ENCODE measurements at regions not wholly inside any gene's neighbourhood (a gene's known extent, or its start where the extent isn't known, plus 50 kb on each side); places are given as distances from the start of the nearest gene placed in this dataset.

DNA sequence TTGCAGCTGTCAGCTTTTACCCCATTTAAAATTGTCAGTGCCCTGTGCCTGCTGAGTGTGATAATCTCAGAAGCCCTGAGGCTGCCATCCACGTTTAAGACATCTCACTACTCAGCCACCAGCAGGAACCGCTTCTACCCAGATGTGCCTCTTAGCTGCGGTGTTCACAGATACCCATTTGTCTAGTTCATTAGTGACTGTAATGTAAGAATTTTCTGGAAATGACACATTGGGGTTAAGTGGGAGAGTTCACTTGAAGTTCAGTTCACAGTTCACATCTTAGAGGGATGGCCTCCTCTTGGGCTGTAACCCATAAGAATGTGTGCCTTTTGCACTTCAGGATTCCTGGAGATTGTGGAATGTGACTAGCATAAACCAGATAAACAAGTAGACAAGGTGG lies 477.7 kb downstream of the BTBD3 start:
- in situ Hi-C loops (cut with MboI; ENCODE audit: low sequenced_read_pairs in 4 of 4): no loop called here
- no peak for ATAC-seq
- H3K9me3 ChIP-seq: no peaks in the 10 kb centered on the region
- no peaks in the 10 kb centered on the region for H3K36me3 ChIP-seq
- TF ChIP-seq POLR2A (IDR thresholded peaks at IDR 0.05): no peak
- TF ChIP-seq, protein P1, sequence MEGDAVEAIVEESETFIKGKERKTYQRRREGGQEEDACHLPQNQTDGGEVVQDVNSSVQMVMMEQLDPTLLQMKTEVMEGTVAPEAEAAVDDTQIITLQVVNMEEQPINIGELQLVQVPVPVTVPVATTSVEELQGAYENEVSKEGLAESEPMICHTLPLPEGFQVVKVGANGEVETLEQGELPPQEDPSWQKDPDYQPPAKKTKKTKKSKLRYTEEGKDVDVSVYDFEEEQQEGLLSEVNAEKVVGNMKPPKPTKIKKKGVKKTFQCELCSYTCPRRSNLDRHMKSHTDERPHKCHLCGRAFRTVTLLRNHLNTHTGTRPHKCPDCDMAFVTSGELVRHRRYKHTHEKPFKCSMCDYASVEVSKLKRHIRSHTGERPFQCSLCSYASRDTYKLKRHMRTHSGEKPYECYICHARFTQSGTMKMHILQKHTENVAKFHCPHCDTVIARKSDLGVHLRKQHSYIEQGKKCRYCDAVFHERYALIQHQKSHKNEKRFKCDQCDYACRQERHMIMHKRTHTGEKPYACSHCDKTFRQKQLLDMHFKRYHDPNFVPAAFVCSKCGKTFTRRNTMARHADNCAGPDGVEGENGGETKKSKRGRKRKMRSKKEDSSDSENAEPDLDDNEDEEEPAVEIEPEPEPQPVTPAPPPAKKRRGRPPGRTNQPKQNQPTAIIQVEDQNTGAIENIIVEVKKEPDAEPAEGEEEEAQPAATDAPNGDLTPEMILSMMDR (IDR thresholded peaks at IDR 0.05 in 4 of 5, conservative IDR thresholded peaks at IDR 0.05 in 1 of 5): no peak
- H3K4me3 ChIP-seq: no peak overlapping the region
- no peaks in the 10 kb centered on the region for H3K4me1 ChIP-seq
- H3K27ac ChIP-seq: no peak overlapping the region
- DNase-seq: no peak
- intact Hi-C loops (cut with DNase I; ENCODE audit: low total_unique reads): no loop called here
- no peaks in the 10 kb centered on the region for H3K27me3 ChIP-seq

DNA sequence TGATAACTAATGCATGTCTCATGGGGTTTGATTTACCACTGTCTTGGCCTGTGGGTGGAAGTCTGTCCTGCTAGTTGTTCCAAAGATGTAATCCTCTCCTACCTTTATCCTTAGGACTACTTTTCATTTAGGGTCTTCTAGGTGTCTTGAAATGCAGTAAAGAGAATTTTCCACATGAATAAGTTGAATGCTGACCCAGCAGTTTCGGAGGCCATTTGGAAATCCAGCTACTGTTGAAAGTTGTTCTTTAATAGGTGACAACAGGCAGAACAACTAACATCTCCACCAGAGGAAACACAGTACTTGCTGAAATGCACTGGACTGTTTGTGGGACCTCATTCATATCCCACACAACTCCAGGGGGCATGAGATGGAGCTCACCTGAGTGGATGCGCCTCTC lies 478.1 kb downstream of the BTBD3 start:
- Histone ChIP-seq H3K9me3 (no peaks in the 10 kb centered on the region), H3K27ac (no peak overlapping the region), H3K4me1 (no peaks in the 10 kb centered on the region), H3K27me3 (no peaks in the 10 kb centered on the region), H3K4me3 (no peak overlapping the region), H3K36me3 (no peaks in the 10 kb centered on the region)
- no peak for TF ChIP-seq POLR2A (IDR thresholded peaks at IDR 0.05)
- TF ChIP-seq, protein P1 (IDR thresholded peaks at IDR 0.05 in 4 of 5, conservative IDR thresholded peaks at IDR 0.05 in 1 of 5): no peak
- no peak for ATAC-seq
- in situ Hi-C loops (cut with MboI; ENCODE audit: low sequenced_read_pairs in 4 of 4) (no loop called here), intact Hi-C loops (cut with DNase I; ENCODE audit: low total_unique reads) (no loop called here)
- DNase-seq: no peak

GRCh38 chr20:12399110-12399836 lies 481.6 kb downstream of the BTBD3 start:
- Histone ChIP-seq H3K4me1 (no peaks in the 10 kb centered on the region), H3K27ac (no peak overlapping the region), H3K36me3 (no peaks in the 10 kb centered on the region), H3K9me3 (no peaks in the 10 kb centered on the region), H3K27me3 (no peaks in the 10 kb centered on the region), H3K4me3 (no peak overlapping the region)
- TF ChIP-seq POLR2A (IDR thresholded peaks at IDR 0.05): no peak
- TF ChIP-seq, protein P1 (IDR thresholded peaks at IDR 0.05 in 4 of 5, conservative IDR thresholded peaks at IDR 0.05 in 1 of 5): no peak
- intact Hi-C loops (cut with DNase I; ENCODE audit: low total_unique reads) (no loop called here), in situ Hi-C loops (cut with MboI; ENCODE audit: low sequenced_read_pairs in 4 of 4) (no loop called here)
- DNase-seq: no peak
- no peak for ATAC-seq

GRCh38 chr20:12404941-12405340 lies 487.2 kb downstream of the BTBD3 start:
- no peaks in the 10 kb centered on the region for H3K27me3 ChIP-seq
- no peaks in the 10 kb centered on the region for H3K4me1 ChIP-seq
- intact Hi-C loops (cut with DNase I; ENCODE audit: low total_unique reads) (no loop called here), in situ Hi-C loops (cut with MboI; ENCODE audit: low sequenced_read_pairs in 4 of 4) (no loop called here)
- no peak for DNase-seq
- no peaks in the 10 kb centered on the region for H3K9me3 ChIP-seq
- no peak for TF ChIP-seq POLR2A (IDR thresholded peaks at IDR 0.05)
- TF ChIP-seq, protein P1 (IDR thresholded peaks at IDR 0.05 in 4 of 5, conservative IDR thresholded peaks at IDR 0.05 in 1 of 5): no peak
- H3K27ac ChIP-seq: no peak overlapping the region
- no peaks in the 10 kb centered on the region for H3K36me3 ChIP-seq
- no peak overlapping the region for H3K4me3 ChIP-seq
- ATAC-seq: no peak

- no peak overlapping the region for H3K27ac ChIP-seq
- H3K9me3 ChIP-seq: no peaks in the 10 kb centered on the region
- in situ Hi-C loops (cut with MboI; ENCODE audit: low sequenced_read_pairs in 4 of 4) (no loop called here), intact Hi-C loops (cut with DNase I; ENCODE audit: low total_unique reads) (no loop called here)
- ATAC-seq (no peak), DNase-seq (no peak)
- no peaks in the 10 kb centered on the region for H3K4me1 ChIP-seq
- no peak overlapping the region for H3K4me3 ChIP-seq
- H3K36me3 ChIP-seq: no peaks in the 10 kb centered on the region
- H3K27me3 ChIP-seq: no peaks in the 10 kb centered on the region
- TF ChIP-seq, protein P1 (IDR thresholded peaks at IDR 0.05 in 4 of 5, conservative IDR thresholded peaks at IDR 0.05 in 1 of 5): no peak
- no peak for TF ChIP-seq POLR2A (IDR thresholded peaks at IDR 0.05)
Measured at GRCh38 chr20:12406978-12407377, 489.3 kb downstream of the BTBD3 start.
